HG03064 (cell line): ENCODE measurements at regions not wholly inside any gene's neighbourhood (a gene's known extent, or its start where the extent isn't known, plus 50 kb on each side); places are given as distances from the start of the nearest gene placed in this dataset.

Source experiments
- ATAC-seq: cut with Tn5 transposase; IDR thresholded peaks from one replicate; pipeline ENCODE4 v1.9.1; 2021; ENCODE audit warnings: low read depth; ENCODE audit not compliant: unreplicated experiment

DNA sequence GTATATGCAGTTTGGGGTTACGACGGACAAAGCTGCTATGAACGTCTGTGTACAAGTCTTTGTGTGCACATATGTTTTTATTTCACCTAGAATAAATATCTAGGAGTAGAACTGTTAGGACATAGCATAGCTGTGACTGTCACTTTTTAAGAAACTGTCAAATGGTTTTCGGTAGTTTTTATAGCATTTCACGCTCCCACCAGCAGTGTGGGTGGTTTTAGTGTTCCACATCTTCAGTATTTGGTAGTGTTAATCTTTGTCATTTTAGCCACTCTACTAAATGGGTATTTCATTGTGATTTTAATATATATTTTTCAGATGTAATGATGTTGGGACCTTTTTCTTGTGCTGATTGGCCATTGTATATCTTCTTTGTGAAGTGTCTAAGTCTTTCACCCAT is 109.1 kb upstream of the BCAT1 start:
- no peak for ATAC-seq

DNA sequence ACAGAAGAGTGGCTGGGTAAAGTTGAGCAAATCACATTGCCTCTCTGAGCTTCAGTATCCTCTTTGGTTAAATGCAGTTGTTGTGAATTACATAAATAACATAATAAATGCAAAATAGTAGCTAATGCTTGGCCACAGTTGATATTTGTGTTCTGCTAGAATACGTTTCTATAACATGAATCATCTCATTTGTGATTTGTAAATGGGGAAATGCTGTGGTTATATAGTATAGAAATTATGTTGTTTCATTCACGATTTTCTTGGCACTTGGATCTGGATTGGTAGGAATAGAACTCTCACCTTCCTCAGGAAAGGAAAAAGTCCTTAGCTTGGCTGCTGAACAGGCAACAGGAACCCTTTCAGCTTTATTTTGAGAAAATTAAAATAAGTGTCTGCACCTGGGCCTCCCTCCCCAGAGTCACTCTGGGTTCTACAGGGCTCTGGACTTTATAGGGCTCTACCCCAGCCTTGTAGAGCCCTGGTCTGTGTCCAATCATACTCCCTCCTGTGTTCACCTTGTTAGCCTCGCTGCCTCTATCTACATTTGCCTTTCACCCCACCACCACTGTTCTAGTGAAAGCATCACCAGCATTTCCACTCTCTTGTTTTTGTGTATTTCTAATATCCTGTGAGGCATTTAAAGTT is 107.7 kb upstream of the BCAT1 start:
- no peak for ATAC-seq

GRCh38 chr12:25056011-25056410 is 107.1 kb upstream of the BCAT1 start:
- ATAC-seq = no peak

- no peak for ATAC-seq
These were observed 105.9 kb upstream of the BCAT1 start for GRCh38 chr12:25054783-25055144.

GRCh38 chr12:25054076-25054782 is 105.3 kb upstream of the BCAT1 start:
- ATAC-seq = no peak

DNA sequence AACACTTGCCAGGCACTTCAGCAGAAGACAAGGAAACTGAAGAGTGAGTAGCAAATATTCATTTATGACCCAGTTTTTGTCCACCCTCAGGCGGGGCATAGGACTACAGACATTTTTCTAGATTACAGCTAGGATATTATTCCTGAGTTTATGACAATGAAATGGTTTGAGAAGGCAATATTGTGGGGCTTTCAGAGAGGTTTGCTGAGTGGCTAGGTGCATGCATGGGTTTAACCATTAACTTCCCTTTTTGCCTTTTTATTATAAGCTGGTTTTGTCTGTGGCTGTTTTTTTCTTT is 104.0 kb upstream of the BCAT1 start:
- ATAC-seq = no peak

GRCh38 chr12:25052196-25052913 is 103.5 kb upstream of the BCAT1 start:
- ATAC-seq = peak; percentile 57

DNA sequence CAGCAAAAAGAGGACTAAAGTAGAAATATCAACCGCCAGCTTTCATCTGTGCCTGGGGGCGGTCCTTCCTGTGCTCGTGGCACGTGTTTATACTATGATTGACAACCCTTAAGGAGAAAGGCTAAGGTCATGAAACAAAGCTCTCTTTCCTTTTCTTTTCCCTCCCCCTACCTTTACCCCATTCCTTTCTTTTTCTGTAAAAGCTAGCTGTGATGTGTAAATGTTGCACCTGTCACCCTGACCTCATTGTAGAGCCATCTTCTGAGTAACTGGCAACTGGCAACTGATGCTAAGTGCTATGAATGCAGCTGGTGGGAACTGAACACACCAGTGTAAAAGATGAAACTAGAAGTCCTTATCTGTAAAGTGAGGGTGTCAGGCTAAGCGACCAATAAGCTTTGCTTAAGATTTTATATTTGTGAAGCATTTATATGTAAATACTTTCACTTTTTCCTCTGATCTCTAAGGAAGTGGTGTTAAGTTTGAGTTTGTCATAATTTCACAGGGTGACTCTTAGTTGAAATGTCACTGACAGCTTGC is 102.8 kb upstream of the BCAT1 start:
- peak; percentile 60 for ATAC-seq

GRCh38 chr12:25051171-25051570 is 102.3 kb upstream of the BCAT1 start:
- no peak for ATAC-seq

- ATAC-seq = no peak
These were observed 97.0 kb upstream of the BCAT1 start for GRCh38 chr12:25045869-25046268.

GRCh38 chr12:25041006-25041741 is 92.3 kb upstream of the BCAT1 start:
- peak; percentile 80 for ATAC-seq

- no peak for ATAC-seq
These were observed 91.7 kb upstream of the BCAT1 start for GRCh38 chr12:25040593-25040992.

- ATAC-seq = no peak
These were observed 85.8 kb upstream of the BCAT1 start for GRCh38 chr12:25034676-25035075.

- no peak for ATAC-seq
These were observed 77.1 kb upstream of the BCAT1 start for GRCh38 chr12:25025951-25026490.

DNA sequence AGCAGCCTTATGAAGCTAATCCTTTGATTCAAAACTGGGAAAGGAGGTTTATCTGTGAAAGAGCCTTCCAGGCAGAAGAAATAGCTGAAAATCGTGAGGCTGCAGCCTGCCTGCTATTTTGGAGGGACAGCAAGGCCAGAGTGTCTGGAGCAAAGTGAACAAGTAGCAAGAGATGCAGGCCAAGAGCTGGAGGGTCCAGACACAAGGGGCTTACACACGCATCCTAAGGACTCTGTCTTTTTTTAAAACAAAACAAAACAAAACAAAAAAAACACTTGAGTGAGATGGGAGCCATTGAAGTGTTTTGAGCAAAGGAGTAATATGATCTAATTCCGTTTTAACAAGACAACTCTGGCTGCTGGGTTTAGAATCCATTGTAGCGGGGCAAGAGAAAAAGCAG is 76.4 kb upstream of the BCAT1 start:
- ATAC-seq = no peak

- no peak for ATAC-seq
These were observed 74.9 kb upstream of the BCAT1 start for GRCh38 chr12:25023808-25024207.

- peak; percentile 76 for ATAC-seq
These were observed 71.8 kb upstream of the BCAT1 start for GRCh38 chr12:25020621-25021243.

DNA sequence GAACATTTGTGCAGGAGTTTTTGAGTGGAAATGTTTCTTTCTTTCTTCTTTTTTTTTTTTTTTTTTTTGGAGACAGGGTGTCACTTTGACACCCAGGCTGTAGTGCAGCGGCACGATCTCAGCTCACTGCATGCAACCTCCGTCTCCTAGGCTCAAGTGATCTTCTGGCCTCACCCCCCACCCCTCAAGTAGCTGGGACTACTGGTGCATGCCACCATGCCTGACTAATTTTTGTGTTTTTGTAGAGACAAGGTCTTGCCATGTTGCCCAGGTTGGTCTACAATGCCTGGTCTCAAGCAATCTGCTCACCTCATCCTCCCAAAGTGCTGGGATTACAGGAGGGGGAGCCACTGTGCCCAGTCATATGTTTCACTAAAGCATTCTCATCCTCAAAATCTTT is 69.2 kb upstream of the BCAT1 start:
- no peak for ATAC-seq

GRCh38 chr12:25017336-25017735 is 68.4 kb upstream of the BCAT1 start:
- no peak for ATAC-seq

GRCh38 chr12:25014961-25015360 is 66.1 kb upstream of the BCAT1 start:
- ATAC-seq = no peak
